NCI-H345 treated with DMSO at 0.1 percent for 48 hours (cell line): ENCODE measurements at regions not wholly inside any gene's neighbourhood (a gene's known extent, or its start where the extent isn't known, plus 50 kb on each side); places are given as distances from the start of the nearest gene placed in this dataset.
A peak's percentile ranks its signal among the peaks of the same experiment; 100 is the strongest.

Source experiments
- DNase-seq: peaks from one replicate; lab custom pipeline; 2025; ENCODE audit not compliant: unreplicated experiment; lab: John Stamatoyannopoulos, UW

DNA sequence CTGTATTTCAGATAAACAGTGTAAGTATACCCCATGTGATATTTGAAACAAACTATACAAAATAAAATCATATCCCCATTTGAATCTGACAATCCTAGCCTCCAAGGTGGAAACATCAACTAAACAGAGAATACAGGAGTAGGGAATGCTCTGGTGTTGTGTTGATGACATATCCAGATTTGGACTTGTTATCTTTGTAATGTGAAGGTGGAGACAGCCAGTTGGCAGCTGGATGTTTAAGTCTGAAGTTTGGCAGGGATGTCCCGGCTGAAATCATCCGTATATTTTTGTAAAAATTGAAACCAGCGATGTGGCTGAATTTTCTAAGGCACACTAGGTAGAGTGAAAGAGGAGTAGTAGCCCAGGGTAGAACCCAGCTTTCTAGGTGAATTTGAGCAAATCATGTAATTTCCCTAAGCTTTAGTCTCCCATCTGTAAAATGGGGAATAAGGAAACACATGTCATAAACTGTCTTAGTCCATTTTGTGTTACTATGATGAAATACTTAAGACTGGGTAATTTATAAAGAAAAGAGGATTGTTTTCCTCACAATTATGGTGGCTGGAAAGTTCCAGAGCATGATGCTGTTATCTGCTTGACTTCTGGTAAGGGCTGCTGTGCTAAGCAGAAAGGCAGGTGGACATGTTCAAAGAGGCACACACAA lies 246.6 kb upstream of the APCDD1 start:
- no peak for DNase-seq

DNA sequence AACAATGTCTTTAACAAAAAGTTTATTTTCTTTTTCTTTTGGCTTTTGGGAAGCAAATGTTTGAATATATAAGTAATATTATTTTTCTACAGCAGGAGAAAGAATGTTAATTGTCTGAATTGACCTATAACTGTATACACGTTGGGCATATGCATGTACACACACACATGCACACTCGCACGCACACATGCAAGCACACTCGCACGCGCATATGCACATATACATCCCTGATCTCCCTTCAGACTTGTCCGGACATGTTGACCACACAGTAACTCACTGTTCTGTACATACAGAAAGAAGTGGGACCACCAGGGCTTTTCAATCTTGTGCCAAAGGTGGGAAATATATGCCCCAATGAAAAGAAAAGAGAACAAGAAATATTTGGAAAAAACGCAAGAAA lies 245.1 kb upstream of the APCDD1 start:
- no peak for DNase-seq

DNA sequence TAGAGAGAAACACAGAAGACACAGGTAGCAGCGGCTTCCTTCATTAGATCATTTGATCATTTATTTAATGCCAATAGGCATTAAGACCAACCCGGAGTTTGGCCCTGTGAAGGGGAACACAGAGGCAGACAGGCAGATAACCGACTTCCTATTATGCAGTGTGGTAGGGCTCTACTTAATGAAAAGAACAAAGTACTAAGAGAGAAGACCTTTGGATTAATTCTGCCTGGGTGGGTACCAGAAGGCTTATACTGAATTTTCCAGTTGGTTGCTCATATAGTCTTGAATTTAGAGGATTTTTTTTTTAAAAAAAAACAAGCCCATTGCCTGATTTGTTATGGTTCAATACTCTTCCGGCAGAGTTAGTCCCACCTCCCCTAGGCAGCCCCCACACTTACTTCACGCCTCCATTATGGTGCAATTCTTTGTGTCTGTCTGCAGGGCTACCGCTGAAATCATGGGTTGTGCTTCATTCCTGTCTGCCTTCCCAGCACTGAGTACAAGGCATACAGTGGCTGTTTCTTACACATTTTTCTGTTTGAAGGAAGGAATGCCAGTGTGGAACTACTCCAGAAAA lies 244.3 kb upstream of the APCDD1 start:
- no peak for DNase-seq

DNA sequence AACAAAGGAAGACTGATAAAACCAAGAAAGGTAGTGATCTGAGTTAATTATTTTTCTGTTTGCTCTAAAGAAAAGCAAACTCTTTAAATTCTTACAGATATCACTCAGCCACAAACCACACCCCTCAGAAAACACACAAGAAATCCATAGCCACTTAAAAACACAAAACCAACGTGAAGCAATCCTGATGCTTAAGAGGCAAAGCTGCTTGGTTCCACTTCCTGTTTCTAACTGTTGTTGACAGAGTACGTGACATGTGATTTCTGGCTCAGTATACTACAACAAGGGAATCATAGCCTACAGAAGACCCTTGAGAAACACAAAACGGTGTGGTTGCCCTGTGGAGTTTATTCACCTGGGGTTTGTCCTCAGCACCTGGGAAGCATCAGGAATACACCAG lies 240.9 kb upstream of the APCDD1 start:
- peak; percentile 76 for DNase-seq

DNA sequence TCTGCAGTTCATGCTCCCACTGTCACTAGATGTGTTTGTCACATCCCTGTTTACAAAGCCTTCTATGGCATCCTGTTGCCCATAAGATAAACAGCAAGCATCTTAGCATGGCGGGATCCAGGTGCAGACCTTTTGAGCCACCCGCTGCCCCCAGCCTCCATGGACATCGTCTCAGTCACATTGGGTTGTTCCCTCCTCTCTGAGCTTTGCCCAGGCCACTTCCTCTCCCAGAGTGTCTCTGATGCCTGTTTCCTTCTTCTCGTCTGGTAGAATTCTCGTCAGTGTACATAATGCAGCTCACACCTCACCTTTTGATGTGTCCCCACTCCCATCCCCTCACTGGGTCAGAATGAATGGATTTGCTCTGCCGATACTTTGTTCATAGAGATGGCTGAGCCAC lies 239.0 kb upstream of the APCDD1 start:
- DNase-seq = no peak

DNA sequence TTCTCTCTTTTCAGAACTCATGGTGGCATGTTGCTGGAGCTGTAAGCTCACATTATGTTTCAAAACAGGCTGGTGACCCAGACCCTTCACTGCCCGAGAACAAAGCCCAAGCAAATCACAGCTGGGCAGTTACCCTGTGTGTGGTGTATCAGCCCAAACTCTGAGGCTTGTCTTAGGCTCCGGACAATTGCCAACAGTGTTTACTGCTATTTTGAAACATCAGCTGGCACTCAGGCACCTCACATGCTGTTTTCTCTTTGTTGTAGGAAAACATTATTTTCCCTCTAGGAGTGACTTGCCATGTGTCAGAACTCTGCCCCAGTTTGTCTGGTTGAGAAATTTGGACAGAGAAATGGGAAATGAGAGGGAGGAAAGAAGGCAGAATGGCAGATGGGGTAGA lies 237.6 kb upstream of the APCDD1 start:
- no peak for DNase-seq

DNA sequence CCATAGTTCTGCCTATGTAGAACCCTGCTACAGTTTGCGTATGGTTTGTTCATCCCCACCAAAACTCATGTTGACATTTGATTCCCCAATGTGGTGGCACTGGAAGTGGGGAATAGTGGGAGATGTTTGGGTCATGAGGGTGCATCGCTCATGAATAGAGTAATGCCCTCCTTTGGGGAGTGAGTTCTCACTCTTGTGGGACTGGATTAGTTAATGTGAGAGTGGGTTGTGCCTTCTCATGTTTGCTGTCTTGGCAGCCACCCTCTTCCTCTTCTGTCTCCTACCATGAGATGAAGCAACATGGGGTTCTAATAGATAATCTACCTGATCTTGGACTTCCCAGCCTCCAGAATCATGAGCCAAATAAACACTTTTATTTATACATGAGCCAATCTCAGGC lies 237.2 kb upstream of the APCDD1 start:
- DNase-seq = no peak

DNA sequence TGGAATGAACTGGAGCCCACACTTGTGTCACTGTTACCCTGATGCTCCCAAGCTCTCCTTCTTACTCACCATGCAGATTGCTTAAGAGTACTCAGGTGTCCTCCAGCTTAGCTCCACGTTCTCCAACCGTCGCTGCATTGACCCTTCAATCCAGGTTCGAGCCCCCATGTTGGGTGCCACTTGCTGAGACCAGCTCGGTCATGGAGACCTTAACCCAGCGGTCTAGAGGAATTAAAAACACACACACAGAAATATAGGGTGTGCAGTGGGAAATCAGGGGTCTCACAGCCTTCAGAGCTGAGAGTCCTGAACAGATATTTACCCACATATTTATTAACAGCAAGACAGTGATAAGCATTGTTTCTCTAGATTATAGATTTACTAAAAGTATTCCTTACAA lies 229.1 kb upstream of the APCDD1 start:
- DNase-seq = no peak

DNA sequence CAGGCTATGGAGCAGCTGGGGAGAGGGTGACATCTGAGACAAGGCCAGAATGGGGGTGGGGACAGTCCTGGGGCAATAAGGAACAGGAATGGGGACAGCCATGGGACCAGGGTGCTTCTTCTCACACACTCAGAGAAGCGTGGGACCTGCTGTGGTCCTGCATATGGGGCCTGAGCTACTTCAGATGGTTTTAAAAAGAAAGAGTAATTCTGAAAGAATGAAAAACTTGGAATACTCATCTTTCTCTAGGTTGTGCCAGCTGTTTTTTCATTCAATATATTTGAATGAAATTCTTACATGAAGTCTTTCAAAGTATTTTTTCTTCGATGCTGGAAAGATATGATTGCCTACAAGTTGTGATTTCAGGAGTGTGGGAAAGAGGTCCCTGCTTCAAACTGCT lies 227.5 kb upstream of the APCDD1 start:
- DNase-seq = no peak

DNA sequence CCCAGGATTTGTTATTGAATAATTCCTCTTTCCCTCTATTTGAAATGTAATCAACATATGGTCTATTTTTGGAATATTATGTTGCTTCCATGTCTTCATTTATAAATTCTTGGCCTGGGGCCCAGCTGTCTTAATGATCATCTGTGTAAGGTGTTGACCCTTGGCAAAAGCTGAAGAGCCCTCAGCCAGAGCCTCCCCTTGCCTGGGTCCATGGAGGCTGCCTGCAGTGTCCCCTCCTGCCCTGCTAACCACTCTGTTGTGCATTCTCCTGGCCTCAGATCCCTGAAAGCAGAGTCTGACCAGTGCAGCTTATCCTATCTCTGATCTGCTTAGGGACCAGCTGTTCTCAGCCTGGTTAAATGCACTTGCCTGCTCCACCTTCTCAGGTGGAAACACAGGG lies 226.1 kb upstream of the APCDD1 start:
- DNase-seq = no peak

DNA sequence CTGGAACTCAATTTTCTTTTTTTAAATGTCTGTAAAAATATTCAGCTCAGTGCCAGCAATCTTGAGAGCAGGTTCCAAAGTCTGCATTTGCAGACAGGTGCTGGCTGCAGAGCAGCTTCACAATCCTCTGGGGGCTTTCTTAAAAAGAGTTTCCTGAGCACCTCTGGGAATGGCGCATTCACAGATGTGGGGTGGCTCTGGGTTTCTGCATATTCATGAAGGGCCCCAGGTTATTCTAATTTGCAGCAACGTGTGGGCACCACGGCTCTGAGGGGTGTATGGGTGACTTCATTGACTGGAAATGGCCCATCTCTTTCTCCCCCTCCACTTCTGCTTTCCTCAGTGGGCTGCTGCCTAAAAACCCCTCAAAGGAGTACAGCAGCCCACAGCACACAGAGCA lies 225.0 kb upstream of the APCDD1 start:
- DNase-seq = no peak

DNA sequence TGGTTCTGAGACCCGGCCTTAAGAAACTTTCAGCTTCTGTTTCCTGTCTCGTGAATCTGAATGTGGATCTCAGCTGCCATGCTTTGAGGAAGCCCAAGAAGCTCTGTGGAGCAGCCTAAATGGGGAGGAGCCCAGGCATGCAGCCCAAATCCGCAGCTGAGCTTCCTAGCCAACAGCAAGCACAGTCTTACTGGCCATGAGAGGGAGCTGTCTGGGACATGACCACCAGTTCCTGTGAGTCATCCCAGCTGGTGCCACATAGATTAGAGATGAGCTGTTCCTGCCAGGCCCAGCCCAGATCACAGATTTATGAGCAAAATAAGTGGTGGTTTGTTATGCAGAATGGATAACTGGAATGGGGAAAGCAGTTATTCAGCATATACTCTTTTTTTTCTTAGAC lies 224.4 kb upstream of the APCDD1 start:
- no peak for DNase-seq

DNA sequence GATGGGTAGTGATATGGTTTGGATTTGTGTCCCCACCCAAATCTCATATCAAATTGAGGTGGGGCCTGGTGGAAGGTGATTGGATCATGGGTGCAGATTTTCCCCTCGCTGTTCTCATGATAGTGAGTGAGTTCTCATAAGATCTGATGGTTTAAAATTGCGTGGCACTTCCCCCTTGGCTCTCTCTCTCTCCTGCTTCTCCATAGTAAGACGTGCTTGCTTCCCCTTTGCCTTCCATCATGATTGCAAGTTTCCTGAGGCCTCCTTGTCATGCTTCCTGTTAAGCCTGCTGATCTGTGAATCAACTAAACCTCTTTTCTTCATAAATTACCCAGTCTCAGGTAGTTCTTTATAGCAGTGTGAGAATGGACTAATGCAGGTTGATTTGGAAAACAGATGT lies 223.2 kb upstream of the APCDD1 start:
- no peak for DNase-seq

DNA sequence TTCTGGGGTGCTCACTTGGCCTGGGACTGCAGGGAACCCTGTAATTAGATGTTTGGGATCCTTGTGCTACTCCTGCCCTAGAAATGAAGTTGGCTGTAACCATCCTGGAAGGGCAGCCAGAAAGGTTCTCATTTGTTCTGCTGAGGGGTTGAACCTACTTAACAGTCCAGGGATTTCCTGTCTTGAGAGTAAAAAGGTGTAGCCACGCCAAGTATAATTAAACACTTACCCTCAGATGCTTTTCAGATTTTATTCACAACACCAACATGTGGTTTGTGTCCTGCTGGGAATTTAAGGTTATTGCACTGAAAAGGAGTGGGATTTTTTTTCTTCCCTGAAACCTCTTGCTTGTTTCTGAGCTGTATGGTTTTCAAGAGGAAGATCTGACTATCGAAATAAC lies 222.4 kb upstream of the APCDD1 start:
- DNase-seq = peak; percentile 21

DNA sequence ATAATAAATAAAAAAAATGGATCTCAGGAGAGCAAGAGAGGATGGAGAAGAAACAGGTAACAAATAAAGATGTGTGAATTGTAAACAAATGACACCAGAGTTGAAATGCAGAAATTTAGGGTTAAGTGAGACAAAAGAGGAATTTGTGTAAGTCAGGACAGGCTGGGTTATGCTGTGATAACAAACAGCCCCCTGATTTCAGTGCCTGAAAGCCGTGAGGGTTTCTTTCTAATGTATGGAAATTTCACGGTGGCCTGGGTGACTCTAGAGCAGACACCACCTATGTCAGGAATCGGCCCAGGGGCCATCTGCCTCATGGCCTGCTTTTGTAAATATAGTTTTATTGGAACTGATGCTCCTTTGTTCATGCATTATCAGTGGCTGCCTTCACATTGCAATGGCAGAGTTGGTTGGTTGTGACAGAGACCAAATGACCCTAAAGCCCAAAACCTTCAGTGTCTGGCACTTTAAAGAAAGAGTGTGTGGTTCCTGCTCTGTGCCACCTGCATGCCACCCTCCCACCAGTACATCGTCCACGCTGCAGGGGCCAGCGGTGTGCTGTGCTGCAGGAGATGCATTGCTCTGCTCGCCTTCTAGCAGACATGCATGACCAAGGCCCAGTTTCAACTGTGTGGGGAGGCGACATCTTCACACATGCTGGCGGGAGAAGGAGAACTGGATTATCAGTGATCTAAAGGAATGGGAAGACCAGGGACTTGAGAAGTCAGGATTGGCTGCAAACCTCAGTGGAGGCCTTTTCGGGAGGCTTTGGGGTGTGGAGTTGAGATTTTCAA lies 221.2 kb upstream of the APCDD1 start:
- DNase-seq = no peak

DNA sequence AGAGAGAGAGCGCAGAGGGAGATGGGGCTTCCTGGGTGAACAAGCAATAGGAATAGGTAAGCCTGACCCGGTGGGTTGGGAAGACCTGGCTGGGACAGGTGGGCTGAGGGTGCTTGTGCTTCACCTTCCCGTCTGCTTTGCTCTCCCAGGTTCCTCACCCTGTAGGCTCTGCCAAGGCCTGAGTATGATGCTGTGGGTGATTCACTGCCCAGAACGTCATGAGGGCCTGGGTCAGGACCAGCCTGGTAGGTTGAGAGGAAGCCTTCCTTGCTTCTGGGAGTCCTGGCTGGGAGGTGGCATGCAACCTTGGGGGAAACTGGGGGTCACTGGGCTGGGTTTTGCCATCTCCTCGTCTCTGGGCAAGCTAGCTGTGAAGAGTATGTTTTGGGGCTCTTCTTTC lies 220.2 kb upstream of the APCDD1 start:
- DNase-seq = no peak

DNA sequence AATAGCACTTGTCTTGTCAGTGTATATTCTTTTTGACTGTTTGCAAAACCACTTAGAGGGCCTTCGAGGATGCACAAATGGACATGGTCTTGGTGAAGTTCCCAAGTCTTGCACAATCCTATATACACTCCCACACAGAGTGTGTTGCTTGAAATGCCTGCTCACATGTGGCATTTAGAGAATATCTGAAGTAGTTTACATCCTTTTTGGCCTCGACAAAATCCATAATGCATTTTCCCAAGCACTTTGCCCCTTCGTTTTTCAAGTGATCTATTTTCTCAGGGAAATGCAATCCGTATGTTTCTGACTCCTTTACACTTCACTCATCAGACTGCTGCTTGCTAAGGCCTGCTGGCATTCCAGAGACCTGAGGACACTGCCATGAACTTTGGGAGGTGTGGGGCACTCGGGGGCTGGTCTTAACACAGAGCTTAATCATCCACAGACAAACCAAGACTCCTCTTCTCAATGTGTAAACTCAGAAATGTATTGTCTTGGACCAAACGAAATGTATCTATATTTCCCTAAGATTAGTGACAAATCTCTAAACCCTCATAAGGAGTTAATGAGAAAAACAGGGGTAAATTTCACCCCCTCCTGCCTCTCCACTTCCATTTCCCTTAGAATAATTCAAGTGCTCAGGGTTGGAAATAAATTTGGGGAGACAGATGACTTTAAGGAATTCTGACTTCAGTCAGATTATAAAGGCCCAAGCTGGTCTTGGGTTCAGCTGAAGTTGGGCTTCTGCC lies 219.3 kb upstream of the APCDD1 start:
- DNase-seq = no peak

DNA sequence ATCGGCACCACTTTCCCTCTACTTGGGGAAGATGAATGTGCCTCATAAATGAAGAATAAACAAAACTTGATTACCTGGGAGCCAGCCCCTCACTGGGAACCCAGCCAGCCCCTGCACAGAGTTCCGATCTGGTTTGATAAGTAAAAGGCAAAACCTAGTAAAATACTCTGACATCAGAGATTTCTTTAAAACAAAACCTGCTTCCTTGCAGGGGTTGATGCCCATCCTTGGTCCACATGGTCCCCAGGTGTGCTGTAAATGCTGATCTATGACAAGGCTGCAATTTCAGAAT lies 218.8 kb upstream of the APCDD1 start:
- DNase-seq = no peak

DNA sequence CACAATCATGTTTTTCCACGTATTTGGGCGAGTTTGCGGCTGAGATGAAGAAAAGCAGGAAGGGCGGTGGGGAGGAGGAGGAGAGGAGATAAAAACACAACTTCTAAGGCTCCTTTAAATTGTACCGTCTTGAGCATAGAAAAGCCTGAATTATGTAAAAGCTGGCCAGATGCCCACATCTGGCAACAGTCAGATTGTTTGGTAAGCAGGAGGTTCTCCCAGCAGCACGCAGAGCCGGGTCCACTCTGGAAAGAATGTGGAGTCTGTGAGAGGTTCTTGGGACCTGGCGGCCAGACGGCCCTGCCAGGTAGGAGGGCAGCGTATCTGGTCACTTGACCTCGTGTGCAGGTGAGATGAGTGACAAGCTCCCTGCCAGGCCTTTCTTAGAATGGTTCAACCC lies 215.3 kb upstream of the APCDD1 start:
- DNase-seq = no peak

DNA sequence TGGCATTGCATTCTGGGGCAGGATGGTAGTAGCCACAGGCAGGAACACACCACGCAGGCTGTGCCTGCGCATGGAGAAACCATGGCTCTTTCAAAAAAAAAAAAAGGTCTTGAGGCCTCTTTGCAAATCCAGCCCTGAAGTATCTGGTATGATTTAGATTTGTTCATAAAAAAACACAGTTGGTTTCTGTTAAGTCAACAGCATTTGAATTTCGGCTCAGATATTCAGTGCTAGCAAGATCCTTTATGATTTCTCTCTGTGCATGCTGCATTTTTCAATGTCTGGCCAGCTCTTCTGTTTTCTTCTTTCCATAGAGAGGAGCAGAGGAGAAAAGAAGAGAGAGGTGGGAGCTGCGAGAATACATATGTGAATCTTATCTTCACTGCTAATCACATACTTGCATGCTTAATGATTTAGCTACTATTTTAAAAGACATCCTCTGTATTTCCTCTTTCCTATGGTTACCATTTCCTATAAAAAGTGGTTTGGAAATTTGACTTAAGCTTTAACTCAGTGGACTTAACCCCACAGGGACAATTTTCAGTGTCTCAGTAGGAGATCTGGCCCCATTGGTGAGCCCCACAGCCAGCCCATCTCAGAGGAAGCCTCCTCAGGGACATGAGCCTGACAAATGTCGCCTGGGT lies 214.3 kb upstream of the APCDD1 start:
- no peak for DNase-seq

DNA sequence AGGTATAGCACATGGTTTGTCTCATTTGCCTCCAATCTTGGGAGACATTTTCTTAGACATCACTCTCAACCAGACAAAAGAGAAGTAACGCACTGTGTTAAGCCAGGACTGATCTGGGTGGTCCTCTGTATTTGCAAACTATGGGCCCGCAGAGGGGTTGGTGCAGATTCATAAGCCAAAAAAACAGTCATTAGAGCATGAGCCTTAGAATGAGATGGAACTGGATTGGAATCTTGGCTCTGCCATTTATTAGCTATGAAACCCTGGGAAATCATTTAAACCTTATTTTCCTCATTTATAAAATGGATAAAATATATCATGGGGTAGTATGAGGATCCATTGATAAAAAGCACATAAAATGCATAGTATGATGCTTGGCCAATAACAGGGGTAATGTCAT lies 213.5 kb upstream of the APCDD1 start:
- no peak for DNase-seq

DNA sequence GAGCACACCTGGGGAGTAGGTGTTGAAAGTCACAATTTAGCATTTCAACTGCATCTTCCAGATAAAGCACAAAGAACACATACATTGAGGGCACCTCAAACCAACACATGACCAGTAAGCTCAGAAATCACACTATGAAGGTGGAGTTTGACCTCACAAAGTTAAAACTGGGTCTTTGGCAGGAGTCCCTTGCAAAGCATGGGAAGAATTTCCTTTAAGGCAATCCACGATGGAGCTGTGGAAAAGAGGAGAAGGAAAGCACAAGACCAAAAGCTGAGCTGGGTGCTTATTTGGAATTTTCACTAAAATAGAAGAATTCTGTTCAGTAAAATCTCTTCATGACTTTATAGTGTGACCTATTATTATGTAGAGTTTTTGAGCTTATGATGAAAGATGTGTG lies 212.9 kb upstream of the APCDD1 start:
- DNase-seq = no peak
